ENCODE measurements at regions not wholly inside any gene's neighbourhood (a gene's known extent, or its start where the extent isn't known, plus 50 kb on each side); places are given as distances from the start of the nearest gene placed in this dataset.

GRCh38 chr17:53336281-53336680 is 486.4 kb upstream of the KIF2B start:
- TF ChIP-seq CTCF (conservative IDR thresholded peaks at IDR 0.05 in 1 of 2, IDR thresholded peaks at IDR 0.05 in 1 of 2; ENCODE audit: extremely low read depth in 1 of 2, insufficient read depth in 1 of 2, low read depth in 1 of 2, low read length in 2 of 2) (no peak), EZH2 (IDR thresholded peaks at IDR 0.05; ENCODE audit: borderline replicate concordance, low read length) (no peak)

Measured in mammary epithelial cell (primary cell).